HG03520 (cell line): ENCODE measurements at regions not wholly inside any gene's neighbourhood (a gene's known extent, or its start where the extent isn't known, plus 50 kb on each side); places are given as distances from the start of the nearest gene placed in this dataset.
"Not testable (repeated sequence)": the region's sequence is repeated elsewhere in the genome, so short reads cannot be mapped to it uniquely, and the experiment has no call there.

Experiments used
- ATAC-seq: cut with Tn5 transposase; IDR thresholded peaks from one replicate; pipeline ENCODE4 v1.9.1; 2021; ENCODE audit warnings: mild to moderate bottlenecking, moderate library complexity; ENCODE audit not compliant: unreplicated experiment

DNA sequence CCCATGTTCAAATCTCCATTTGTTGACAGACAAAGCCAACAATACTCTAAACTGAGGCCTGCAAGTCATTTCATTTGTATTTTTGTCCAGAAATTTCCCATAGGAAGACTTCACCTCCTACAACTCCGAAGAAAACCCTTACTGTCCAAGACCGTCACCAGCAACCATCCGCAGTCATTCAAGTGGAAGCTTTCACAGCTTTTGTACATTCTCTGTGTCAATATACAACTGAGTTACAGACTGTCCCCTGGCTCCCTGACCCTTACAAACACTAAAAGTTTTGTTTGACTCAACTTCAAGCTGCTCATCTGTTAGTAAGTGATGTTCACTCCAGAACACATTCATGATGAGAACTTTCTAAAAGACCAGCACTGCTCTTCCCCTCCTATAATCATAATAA is 210.1 kb downstream of the DEPDC1B start:
- no peak for ATAC-seq

DNA sequence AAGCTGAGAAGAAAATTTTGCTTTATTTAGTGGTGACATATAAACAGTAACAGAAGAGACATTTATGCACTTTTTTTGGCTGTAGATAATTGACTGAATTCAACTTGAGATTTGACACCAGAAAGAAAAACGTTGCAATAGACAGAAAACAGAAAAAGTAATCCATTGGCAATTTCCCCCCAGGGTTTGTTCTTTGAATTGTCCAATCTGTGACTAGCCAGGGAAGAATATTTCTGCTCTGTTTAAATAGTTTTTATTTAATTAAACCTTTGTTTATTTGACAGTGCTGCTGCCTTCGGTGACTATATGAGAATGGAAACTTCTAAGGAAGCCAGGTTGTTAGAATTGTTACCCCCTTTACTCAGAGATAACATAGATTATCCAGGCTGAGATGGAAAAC is 210.6 kb downstream of the DEPDC1B start:
- no peak for ATAC-seq

DNA sequence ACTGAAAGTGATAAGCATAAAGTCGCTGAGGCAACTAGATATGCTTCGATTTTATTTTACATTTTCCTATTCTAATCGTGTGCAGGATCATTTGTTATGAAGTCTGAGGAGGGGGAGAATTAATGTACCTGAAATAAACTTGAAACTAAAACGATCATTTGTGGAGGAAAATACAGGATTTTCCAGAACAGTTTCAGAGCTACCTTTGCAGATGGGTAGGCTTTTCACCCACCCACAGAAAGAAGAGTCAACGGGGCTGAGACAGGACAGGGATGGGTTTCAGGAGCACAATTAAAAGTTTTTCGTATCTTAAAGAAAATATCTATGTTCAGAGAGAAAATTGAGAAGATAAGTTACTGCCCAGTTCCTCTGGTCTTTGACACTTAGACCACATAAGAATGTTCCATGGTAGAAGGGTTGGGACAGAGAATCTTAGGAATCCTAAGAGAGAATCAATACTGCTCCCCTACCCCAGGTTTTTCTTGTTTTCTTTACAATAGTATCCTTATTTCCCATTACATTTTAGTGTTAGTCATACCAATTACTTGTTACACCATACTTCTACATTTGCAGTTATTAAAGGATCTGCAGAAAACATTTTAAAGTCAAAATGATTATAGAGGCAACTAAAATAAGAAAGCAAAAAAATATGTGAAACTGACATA is 211.4 kb downstream of the DEPDC1B start:
- no peak for ATAC-seq

DNA sequence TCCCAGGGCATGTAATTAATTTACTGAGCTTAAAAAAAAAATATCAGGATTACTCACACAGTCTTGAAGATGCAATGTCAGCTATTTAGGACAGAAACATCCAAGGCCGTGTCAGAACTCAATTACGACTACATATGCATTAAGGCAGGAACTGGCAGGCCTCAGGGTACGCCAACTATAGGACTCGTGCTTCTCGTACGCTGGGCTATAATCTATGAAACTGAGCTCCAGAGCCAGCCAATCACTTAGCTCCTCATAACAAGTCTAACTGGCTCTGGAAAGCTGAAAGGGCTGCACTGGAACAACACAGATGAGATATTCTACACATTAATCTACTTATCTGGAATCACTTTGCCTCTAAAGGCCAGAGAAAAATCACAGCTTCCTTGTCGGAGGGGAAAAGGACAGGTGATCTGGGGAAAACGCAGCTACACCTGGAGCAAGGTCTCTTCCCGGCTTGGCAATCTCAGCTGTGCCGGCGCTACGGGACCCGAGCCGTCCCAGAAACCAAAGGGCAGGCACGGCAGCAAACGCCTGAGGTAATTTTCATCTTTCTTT is 212.0 kb downstream of the DEPDC1B start:
- no peak for ATAC-seq

DNA sequence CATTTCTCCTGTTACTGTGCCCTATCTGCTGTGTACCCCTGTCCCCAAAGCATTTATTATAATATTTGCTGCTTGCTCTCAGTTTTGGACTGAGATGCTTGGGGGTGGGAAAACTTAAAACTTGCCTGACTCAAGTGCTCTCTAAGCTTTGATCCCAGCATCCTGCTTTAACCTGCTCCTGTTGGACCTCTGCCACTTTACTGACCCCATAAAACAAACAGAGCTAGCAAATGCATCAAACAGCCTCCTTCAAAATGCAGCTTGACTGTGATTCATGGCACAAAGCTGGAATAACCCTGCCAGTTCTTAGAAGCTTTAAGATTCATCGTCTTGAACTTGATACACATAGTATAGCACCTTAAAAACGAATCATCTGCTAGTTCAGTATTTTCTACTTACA is 212.5 kb downstream of the DEPDC1B start:
- no peak for ATAC-seq

DNA sequence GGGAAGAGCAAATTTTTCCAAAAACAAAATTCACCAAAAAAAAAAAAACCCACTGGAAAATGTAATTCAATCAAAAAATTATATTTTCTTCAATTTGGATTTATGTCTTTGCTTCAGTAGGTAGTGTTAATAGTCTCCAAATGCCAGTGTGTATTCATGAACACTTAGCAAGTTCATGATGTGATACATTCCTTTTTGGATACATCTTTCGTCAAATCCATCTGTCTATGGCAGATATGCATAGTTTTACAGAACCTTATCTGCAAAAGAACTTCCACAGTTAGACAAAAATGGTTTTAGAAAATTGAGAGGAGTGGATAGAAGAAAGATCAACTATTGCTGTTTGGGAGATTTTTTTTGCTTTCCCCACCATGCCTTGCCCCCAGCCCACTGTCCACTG is 214.6 kb downstream of the DEPDC1B start:
- ATAC-seq, result no peak

DNA sequence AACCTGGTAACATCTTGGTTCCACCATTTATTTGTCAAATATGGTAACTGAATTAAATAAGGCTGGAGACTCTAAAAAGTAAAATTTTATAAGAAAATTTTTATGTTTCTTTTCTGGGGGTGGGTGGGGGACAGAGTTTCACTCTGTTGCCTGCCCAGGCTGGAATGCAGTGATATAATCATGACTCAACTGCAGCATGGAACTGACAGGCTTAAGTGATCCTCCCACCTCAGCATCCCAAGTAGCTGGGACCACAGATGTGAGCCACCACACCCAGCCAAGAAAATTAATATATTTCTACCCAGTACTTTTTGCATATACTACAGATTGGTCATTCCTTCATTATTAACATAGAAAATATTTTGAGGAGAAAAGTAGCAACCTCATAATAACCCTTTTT is 216.9 kb downstream of the DEPDC1B start:
- ATAC-seq, result no peak

DNA sequence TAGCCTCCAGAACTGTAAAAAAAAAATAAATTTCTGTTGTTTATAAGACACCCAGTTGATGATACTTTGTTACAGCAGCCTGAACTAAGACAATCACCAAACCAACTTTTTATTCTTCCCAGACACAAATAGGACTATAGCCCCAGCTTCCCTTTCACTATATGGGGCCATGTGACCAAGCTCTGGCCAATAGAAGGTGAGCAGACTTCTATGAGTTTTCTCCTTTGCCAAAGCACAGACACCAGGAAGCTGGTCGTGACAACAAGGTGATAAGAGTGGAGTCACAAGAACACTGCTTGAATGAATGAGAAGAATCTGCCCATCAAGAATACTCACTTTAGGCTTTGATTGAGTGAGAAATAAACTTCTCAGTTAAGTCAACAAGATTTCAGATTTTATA is 217.7 kb downstream of the DEPDC1B start:
- ATAC-seq, result no peak

DNA sequence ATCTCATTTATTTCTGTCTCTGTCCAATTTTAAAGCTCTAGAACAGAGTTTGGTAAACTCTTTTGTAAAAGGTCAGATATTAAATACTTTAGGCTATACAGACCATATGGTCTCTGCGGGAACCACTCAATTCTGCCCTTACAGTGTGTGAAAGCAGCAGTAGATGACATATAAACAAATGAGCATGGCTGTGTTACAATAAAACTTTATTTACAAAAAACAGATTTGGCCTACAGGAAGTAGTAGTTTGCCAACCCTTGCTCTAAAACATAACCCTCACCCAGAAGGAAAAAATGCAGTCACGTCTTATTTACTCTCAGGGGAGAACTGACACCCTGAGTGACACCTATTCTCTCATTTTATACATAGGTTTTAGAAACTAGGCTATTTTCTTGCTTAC is 220.4 kb downstream of the DEPDC1B start:
- no peak for ATAC-seq

DNA sequence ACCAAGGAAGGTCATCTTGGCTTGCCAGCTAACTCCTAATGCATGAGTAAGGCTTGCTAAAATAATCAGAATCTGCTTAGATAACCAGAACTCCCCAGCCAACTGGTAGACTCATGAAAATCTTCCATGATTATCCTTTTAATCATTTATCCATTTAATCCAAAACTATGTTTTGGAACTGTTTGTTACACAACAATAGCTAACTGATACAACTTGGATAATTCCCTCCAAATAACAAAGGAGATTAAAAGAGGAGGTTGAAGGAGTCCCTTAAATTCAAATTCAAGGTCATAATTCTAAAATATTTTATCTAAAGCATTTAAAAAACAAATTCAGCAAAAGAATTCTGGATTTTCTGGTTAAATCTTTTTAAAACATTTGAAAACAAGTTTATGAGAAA is 222.1 kb downstream of the DEPDC1B start:
- no peak for ATAC-seq

DNA sequence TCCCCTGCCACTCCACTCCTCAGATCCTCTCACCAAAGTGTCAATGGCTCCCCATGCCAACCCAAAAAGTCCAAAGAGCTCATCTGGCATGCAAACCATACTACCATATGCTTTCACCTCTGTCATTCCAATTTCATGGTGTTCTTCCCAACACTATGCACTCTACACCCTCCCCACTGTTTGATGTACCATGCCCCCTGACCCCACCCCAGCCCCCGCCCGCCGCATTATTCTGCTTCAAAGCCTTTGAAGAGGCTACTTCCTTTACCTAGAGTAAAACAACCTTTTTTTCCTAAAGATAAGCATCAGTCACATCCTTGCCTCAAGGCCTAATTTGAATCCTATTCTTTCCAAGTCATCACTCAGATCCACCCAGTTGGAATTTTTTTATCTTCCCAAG is 226.3 kb downstream of the DEPDC1B start:
- no peak for ATAC-seq

DNA sequence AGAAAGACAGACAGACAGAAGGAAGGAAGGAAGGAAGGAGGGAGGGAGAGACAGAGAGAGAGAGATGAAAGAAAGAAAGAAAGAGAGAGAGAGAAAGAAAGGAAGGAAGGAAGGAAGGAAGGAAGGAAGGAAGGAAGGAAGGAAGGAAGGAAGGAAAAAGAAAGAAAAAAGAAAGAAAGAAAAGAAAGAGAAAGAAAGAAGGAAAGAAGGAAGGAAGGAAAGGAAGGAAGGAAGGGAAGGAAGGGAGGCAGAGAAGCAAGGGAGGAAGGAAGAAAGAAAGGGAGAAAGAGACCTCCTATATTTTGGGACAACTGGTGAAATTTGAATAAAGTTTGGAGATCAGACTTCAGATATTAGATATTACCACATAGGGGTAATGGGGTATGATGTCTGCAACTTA is 226.9 kb downstream of the DEPDC1B start:
- not testable (repeated sequence) for ATAC-seq

DNA sequence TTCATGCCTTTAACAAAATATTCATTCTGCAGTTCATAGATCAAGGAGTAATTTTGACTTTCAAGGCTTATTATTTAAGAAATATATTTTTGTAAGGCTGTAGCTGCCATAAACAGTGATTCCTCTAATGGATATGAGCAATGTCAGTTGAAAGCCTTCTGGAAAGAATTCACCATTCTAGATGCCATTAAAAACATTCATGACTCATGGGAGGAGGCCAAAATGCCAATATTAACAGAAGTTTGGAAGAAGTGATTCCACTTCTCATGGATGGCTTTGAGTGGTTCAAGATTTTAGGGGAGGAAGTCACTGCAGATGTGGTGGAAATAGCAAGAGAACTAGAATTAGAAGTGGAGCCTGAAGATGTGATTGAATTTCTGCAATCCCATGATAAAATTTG is 229.1 kb downstream of the DEPDC1B start:
- ATAC-seq, result no peak

DNA sequence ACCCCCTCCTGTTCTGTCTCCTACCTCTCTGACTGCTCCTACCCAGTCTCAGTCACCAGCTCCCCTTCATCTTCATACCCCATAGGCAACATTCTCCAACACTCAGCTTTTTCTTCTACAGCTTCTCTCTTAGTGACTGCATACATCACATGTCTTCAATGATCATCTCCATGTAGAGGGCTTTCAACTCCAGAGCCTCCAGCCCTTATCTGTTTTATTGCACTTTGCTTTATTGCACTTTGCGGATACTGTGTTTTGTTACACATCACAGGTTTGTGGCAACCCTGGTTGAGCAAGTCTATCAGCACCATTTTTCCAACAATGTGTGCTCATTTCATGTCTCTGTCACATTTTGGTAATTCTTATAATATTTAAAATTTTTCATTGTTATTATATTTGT is 230.7 kb downstream of the DEPDC1B start:
- no peak for ATAC-seq

DNA sequence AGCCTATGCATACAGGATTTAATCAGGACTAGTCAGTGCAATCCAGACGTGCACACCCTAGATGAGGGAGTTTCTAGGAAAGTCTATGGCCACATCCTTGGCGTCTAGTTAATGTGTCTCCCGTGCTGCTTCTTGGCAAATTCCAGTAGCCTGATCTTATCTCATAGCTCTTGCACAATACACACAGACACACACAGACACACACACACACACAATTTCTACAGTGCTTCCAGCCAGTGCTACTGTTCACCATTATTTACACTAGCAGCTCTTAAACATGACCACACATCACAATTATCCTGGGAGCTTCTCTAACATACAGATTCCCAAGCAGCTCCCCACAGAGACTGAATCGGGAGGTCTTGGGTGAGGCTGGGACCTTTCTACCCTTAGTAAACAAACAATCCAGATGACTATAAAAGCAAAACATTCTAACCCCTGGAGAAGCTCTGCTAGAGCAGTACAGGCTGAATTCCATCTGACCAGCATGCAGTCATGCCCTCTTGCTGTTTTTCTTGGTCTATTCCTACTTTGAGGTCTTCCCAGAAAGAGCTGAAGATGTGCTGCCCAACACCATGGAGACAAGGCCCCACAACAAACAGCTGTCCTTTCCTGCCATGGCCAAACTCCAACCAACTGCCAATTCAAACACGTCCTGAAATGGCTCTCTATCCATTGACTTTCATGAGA is 236.6 kb downstream of the DEPDC1B start:
- ATAC-seq, result no peak

DNA sequence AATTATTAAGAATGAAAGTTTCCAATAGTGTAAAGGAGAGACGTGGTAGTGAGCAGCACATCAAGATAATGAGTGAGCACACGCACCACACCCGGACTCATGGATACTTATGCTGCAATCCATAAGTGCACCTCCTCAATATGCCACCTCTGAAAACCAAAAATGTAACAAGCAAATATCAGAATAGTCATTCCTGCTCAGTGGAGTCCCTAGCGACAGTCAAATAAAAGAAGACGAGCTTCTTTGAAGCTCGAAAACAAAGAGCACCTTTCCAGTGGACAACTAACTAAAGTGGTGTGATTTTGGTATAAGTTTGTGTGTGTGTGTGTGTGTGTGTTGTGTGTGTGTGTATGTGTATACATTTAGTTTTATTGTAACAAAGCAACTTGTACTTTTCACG is 241.3 kb downstream of the DEPDC1B start:
- ATAC-seq, result no peak

DNA sequence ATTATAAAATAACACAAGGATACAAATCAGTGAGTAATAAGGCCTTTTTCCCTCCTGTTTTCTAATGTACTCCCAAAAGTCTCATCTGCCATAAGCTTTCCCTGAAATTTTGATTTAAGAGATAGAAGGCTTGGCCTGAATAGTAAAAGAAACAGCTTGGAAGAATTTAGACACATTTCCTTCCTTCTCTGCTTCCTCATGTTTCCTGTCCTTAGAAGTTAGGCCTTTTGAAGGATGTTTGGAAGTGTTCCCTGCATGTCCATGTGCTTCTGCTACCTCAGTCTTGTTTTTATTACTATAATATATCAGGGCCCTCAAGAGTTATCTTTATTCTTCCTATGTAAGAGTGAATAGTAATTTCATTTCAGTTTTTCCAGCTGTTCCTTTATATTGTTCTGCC is 242.7 kb downstream of the DEPDC1B start:
- ATAC-seq, result no peak

DNA sequence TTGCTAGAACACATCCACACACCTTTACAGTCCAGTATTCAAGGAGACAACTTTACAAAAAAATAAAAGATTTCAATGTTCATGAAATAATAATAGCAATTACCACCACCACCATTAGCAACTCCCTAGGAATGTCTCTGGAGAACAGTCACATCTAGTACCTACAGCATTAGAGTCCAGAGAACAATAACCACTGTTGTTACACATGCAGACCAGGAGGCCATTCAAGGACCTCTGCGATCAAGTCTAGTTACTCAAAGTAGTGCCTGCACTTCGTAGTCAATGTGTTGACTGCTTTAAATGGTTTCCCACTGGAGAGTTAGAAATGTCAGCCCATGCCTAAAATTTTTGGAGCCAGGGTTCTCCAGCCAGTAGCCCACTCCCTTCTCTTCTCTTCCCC is 244.4 kb downstream of the DEPDC1B start:
- no peak for ATAC-seq

DNA sequence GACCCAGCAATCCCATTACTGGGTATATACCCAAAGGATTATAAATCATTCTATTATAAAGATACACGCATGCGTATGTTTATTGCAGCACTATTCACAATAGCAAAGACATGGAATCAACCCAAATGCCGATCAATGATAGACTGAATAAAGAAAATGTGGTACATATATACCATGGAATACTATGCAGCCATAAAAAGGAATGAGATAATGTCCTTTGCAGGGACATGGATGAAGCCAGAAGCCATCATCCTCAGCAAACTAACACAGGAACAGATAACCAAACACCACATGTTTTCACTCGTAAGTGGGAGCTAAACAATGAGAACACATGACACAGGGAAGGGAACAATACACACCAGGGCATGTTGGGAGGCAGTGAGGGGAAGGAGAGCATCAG is 245.7 kb downstream of the DEPDC1B start:
- ATAC-seq, result not testable (repeated sequence)

DNA sequence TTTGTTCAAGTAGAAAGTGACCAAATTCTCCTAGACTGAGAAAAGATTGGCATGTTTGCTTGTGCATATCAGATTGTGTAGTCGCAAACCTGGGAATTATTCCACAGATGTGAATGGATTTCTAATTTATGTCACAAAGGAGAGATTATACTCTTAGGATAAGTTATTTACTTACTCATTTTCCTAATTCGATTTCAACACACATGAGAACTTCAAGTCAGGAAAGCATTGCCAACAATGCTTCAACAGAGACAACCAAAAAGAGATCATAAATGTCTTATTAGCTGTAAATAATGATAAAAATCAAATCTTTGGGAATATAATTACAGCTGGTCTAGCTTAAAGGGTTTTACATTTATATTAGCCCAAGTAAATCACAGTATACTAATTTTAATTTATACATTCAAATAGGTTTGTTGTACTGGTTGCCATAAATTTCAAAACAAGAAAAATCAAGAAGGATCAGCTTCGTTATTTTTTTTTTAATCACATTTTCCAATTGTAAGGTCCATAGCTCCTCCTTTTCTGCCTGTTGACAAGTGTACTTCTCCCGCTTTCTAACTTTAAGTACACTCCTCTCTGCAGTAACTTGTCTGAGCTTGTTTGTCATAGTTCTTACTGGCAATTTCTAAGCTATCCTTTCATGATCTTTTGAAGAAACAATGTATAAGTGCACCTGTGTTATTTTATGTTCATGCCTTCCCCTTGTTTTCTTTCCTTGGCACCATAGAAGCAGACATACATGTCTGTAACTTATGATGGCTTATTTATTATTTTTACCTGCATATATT is 246.6 kb downstream of the DEPDC1B start:
- no peak for ATAC-seq

DNA sequence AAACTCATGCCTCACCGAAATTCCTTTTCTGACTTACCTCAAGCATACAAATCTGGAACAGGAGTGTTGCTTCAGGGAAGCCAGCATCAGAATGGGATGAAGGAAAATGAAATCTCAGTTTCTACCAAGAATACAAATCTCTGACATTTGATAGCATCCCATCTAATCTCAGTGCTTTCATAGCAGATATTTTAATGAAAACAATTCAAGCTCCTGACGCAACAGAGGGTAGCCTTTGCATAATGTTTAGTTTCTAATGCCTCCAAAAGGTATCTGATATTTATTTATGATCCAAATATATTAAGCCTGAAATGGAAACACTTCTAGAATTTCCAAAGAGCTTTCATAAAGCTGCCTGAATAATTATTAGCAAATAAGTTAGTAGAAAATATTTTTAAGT is 251.4 kb downstream of the DEPDC1B start:
- ATAC-seq, result no peak

DNA sequence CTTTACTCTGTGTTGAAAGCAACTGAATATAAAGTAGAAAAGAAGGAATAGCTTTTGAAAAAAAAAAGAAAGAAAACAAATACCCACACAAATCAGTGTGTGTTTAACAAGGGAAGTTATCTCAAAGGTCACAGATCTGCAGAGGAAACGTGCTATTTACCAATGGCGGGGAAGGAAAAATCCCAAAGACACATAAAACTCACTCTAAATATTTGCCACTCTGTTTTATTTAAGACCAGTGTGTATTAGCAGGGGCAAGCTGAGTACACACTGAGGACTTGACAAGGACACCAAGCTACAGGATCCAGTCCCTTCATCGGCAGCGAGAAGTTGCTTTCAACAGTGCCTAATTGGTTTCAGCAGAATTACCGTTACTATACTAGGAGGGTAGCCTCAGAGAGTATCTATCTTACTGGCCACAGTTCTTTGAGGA is 252.5 kb downstream of the DEPDC1B start:
- ATAC-seq, result no peak
